Testis (tissue), 2 donors: ENCODE measurements at regions not wholly inside any gene's neighbourhood (a gene's known extent, or its start where the extent isn't known, plus 50 kb on each side); places are given as distances from the start of the nearest gene placed in this dataset.

Source experiments
- DNase-seq: peaks from one replicate; pipeline ENCODE4 v3.0.0-alpha.2; 2019
- H3K27ac ChIP-seq, 2 donors: fragments of 200-600 bp; sonication (generic); one replicate each; pipeline ENCODE4 v1.5.1; 2019
- H3K27me3 ChIP-seq: fragments of 200-600 bp; sonication (generic); one replicate; pipeline ENCODE4 v1.5.1; 2019
- H3K36me3 ChIP-seq: fragments of 200-600 bp; sonication (generic); one replicate; pipeline ENCODE4 v1.5.1; 2017; ENCODE audit warnings: low read depth; ENCODE audit errors: missing control alignments
- H3K4me1 ChIP-seq: fragments of 200-600 bp; sonication (generic); one replicate; pipeline ENCODE4 v1.5.1; 2019
- H3K4me3 ChIP-seq, 2 donors: fragments of 200-600 bp; sonication (generic); one replicate each; pipeline ENCODE4 v1.5.1; 2017 to 2019
- H3K9me3 ChIP-seq: fragments of 200-600 bp; sonication (generic); one replicate; pipeline ENCODE4 v1.5.1; 2017
- CTCF ChIP-seq, 3 experiments: fragments of 450-650 bp in 2 of 3; fragments of 200-600 bp in 1 of 3; sonication (generic) in 1 of 3; IDR thresholded peaks; one replicate each; pipeline ENCODE4 v1.5.1; 2016 to 2019; ENCODE audit warnings: antibody characterized with exemption in 3 of 3, mild to moderate bottlenecking in 2 of 3, moderate library complexity in 1 of 3
- POLR2A ChIP-seq: fragments of 450-650 bp; IDR thresholded peaks from one replicate; pipeline ENCODE4 v1.6.1; 2017; ENCODE audit warnings: antibody characterized with exemption, mild to moderate bottlenecking, moderate library complexity
- WGBS, 2 donors: methylation state at CpG; one replicate each; pipeline ENCODE4 v1.1.5; 2018; 5-methylcytosine and 5-hydroxymethylcytosine counted together
- intact Hi-C: fragments of 100-400 bp; cut with DNase I; formaldehyde crosslinking; loops from one replicate; pipeline ENCODE4 v1.15.1; 2023; ENCODE audit warnings: low total_unique reads

- no peak for DNase-seq
- Histone ChIP-seq H3K9me3 (no peaks in the 10 kb centered on the region), H3K27ac (no peak overlapping the region), H3K4me3 (no peak overlapping the region), H3K27me3 (no peaks in the 10 kb centered on the region), H3K4me1 (no peaks in the 10 kb centered on the region), H3K36me3 (no peaks in the 10 kb centered on the region)
- intact Hi-C loops: no loop called here
- TF ChIP-seq POLR2A (no peak), CTCF (IDR thresholded peaks at IDR 0.05) (no peak)
- WGBS, 2 donors: 55 to 77% methylated on average over 9 to 10 of the region's 10 CpGs
Measured at GRCh38 chr1:17957588-17958267, 149.9 kb upstream of the IGSF21 start.

GRCh38 chr1:17958704-17959103 lies 148.9 kb upstream of the IGSF21 start:
- no peak overlapping the region for H3K4me3 ChIP-seq
- DNase-seq: no peak
- no peak overlapping the region for H3K27ac ChIP-seq
- H3K4me1 ChIP-seq: no peaks in the 10 kb centered on the region
- H3K9me3 ChIP-seq: no peaks in the 10 kb centered on the region
- intact Hi-C loops: no loop called here
- TF ChIP-seq POLR2A: no peak
- TF ChIP-seq CTCF (IDR thresholded peaks at IDR 0.05): no peak
- 53 to 68% methylated on average over 1 of the region's 1 CpG for WGBS, 2 donors
- H3K27me3 ChIP-seq: no peaks in the 10 kb centered on the region
- H3K36me3 ChIP-seq: no peaks in the 10 kb centered on the region

GRCh38 chr1:17963513-17963912 lies 144.1 kb upstream of the IGSF21 start:
- no peak for DNase-seq
- TF ChIP-seq POLR2A: no peak
- TF ChIP-seq CTCF (IDR thresholded peaks at IDR 0.05): no peak
- H3K9me3 ChIP-seq: no peaks in the 10 kb centered on the region
- H3K4me3 ChIP-seq: no peak overlapping the region
- H3K4me1 ChIP-seq: no peaks in the 10 kb centered on the region
- 62 to 72% methylated on average over 8 to 10 of the region's 10 CpGs for WGBS, 2 donors
- intact Hi-C loops: no loop called here
- H3K36me3 ChIP-seq: no peaks in the 10 kb centered on the region
- no peak overlapping the region for H3K27ac ChIP-seq
- H3K27me3 ChIP-seq: no peaks in the 10 kb centered on the region

- H3K9me3 ChIP-seq: no peaks in the 10 kb centered on the region
- H3K27me3 ChIP-seq: no peaks in the 10 kb centered on the region
- H3K36me3 ChIP-seq: no peaks in the 10 kb centered on the region
- no peaks in the 10 kb centered on the region for H3K4me1 ChIP-seq
- no peak overlapping the region for H3K27ac ChIP-seq
- intact Hi-C loops: no loop called here
- H3K4me3 ChIP-seq: no peak overlapping the region
- TF ChIP-seq CTCF (IDR thresholded peaks at IDR 0.05) (no peak), POLR2A (no peak)
- WGBS, 2 donors: 69 to 81% methylated on average over 5 of the region's 5 CpGs
- DNase-seq: no peak
Measured at GRCh38 chr1:17965515-17966100, 142.0 kb upstream of the IGSF21 start.

GRCh38 chr1:17966341-17966740 lies 141.3 kb upstream of the IGSF21 start:
- TF ChIP-seq CTCF (IDR thresholded peaks at IDR 0.05) (no peak), POLR2A (no peak)
- Histone ChIP-seq H3K27ac (no peak overlapping the region), H3K27me3 (no peaks in the 10 kb centered on the region), H3K9me3 (no peaks in the 10 kb centered on the region), H3K4me1 (no peaks in the 10 kb centered on the region), H3K36me3 (no peaks in the 10 kb centered on the region), H3K4me3 (no peak overlapping the region)
- WGBS, 2 donors: 47 to 76% methylated on average over 3 to 7 of the region's 7 CpGs
- DNase-seq: no peak
- intact Hi-C loops: no loop called here
